Activated T-cell treated with anti-CD3 and anti-CD28 coated beads, Interleukin-2, amount 50 U/mL, for 24 hours (primary cell): ENCODE measurements at regions not wholly inside any gene's neighbourhood (a gene's known extent, or its start where the extent isn't known, plus 50 kb on each side); places are given as distances from the start of the nearest gene placed in this dataset.
"Not testable (repeated sequence)": the region's sequence is repeated elsewhere in the genome, so short reads cannot be mapped to it uniquely, and the experiment has no call there.

ENCODE experiments used
- DNase-seq: peaks from one replicate; pipeline ENCODE4 v3.0.0-alpha.2; 2020
- H3K27ac Mint-ChIP-seq: 2 replicates; pipeline ENCODE4 v1.8.0; 2020; ENCODE audit warnings: mild to moderate bottlenecking, mixed read lengths
- H3K27me3 Mint-ChIP-seq: 2 replicates; pipeline ENCODE4 v1.8.0; 2020; ENCODE audit warnings: mixed read lengths
- H3K36me3 Mint-ChIP-seq: 2 replicates; pipeline ENCODE4 v1.8.0; 2020; ENCODE audit warnings: low read depth, mixed read lengths
- H3K4me1 Mint-ChIP-seq: 2 replicates; pipeline ENCODE4 v1.8.0; 2020; ENCODE audit warnings: low read depth, mixed read lengths
- H3K4me3 Mint-ChIP-seq: 2 replicates; pipeline ENCODE4 v1.8.0; 2020; ENCODE audit warnings: mild to moderate bottlenecking, moderate library complexity, mixed read lengths
- H3K9me3 Mint-ChIP-seq: 2 replicates; pipeline ENCODE4 v1.8.0; 2020; ENCODE audit warnings: mixed read lengths

- Mint-ChIP-seq H3K9me3 (peaks cover 2% of the 10 kb centered on the region), H3K27ac (no peak overlapping the region), H3K36me3 (no peaks in the 10 kb centered on the region), H3K27me3 (peaks cover 4% of the 10 kb centered on the region), H3K4me3 (no peak overlapping the region), H3K4me1 (no peaks in the 10 kb centered on the region)
- no peak for DNase-seq
Measured at GRCh38 chrX:121655276-121655675, 607.9 kb downstream of the GLUD2 start.

- DNase-seq, result no peak
- Mint-ChIP-seq H3K27me3 (no peaks in the 10 kb centered on the region), H3K36me3 (no peaks in the 10 kb centered on the region), H3K27ac (no peak overlapping the region), H3K4me1 (no peaks in the 10 kb centered on the region), H3K4me3 (no peak overlapping the region), H3K9me3 (no peaks in the 10 kb centered on the region)
Measured at GRCh38 chrX:121666171-121666570, 618.8 kb downstream of the GLUD2 start.

- H3K36me3 Mint-ChIP-seq, result no peaks in the 10 kb centered on the region
- no peaks in the 10 kb centered on the region for H3K4me1 Mint-ChIP-seq
- H3K27me3 Mint-ChIP-seq, result no peaks in the 10 kb centered on the region
- DNase-seq, result no peak
- peaks cover 14% of the 10 kb centered on the region for H3K9me3 Mint-ChIP-seq
- H3K27ac Mint-ChIP-seq, result no peak overlapping the region
- no peak overlapping the region for H3K4me3 Mint-ChIP-seq
Measured at GRCh38 chrX:121671649-121672048, 624.2 kb downstream of the GLUD2 start.

GRCh38 chrX:121709236-121709635 lies 661.8 kb downstream of the GLUD2 start:
- not testable (repeated sequence) for H3K4me1 Mint-ChIP-seq, H3K4me3 Mint-ChIP-seq, H3K27ac Mint-ChIP-seq, H3K36me3 Mint-ChIP-seq, H3K27me3 Mint-ChIP-seq, DNase-seq
- peaks cover 22% of the 10 kb centered on the region for H3K9me3 Mint-ChIP-seq

- H3K4me1 Mint-ChIP-seq, result no peaks in the 10 kb centered on the region
- no peak overlapping the region for H3K4me3 Mint-ChIP-seq
- peaks cover 7% of the 10 kb centered on the region for H3K27me3 Mint-ChIP-seq
- no peak overlapping the region for H3K27ac Mint-ChIP-seq
- DNase-seq, result no peak
- no peaks in the 10 kb centered on the region for H3K9me3 Mint-ChIP-seq
- no peaks in the 10 kb centered on the region for H3K36me3 Mint-ChIP-seq
Measured at GRCh38 chrX:121733514-121733913, 686.1 kb downstream of the GLUD2 start.

- H3K4me1 Mint-ChIP-seq, result no peaks in the 10 kb centered on the region
- DNase-seq, result no peak
- H3K4me3 Mint-ChIP-seq, result no peak overlapping the region
- H3K9me3 Mint-ChIP-seq, result no peaks in the 10 kb centered on the region
- no peaks in the 10 kb centered on the region for H3K27me3 Mint-ChIP-seq
- no peak overlapping the region for H3K27ac Mint-ChIP-seq
- no peaks in the 10 kb centered on the region for H3K36me3 Mint-ChIP-seq
Measured at GRCh38 chrX:121746105-121746504, 698.7 kb downstream of the GLUD2 start.

GRCh38 chrX:121753602-121754001 lies 706.2 kb downstream of the GLUD2 start:
- H3K4me1 Mint-ChIP-seq, H3K9me3 Mint-ChIP-seq: not testable (repeated sequence)

GRCh38 chrX:121754301-121754700 lies 706.9 kb downstream of the GLUD2 start:
- Mint-ChIP-seq H3K27ac (no peak overlapping the region), H3K9me3 (peaks cover 3% of the 10 kb centered on the region), H3K36me3 (no peaks in the 10 kb centered on the region), H3K27me3 (peaks cover 7% of the 10 kb centered on the region), H3K4me1 (no peaks in the 10 kb centered on the region), H3K4me3 (no peak overlapping the region)
- no peak for DNase-seq

More at GRCh38 chrX:121753602-121754001, 706.2 kb downstream of the GLUD2 start:
- not testable (repeated sequence) for H3K27me3 Mint-ChIP-seq, H3K27ac Mint-ChIP-seq, H3K4me3 Mint-ChIP-seq, DNase-seq, H3K36me3 Mint-ChIP-seq

GRCh38 chrX:121755541-121755940 lies 708.1 kb downstream of the GLUD2 start:
- no peak for DNase-seq
- no peak overlapping the region for H3K4me3 Mint-ChIP-seq
- H3K9me3 Mint-ChIP-seq, result peaks cover 3% of the 10 kb centered on the region
- H3K27ac Mint-ChIP-seq, result no peak overlapping the region
- no peaks in the 10 kb centered on the region for H3K36me3 Mint-ChIP-seq
- peaks cover 7% of the 10 kb centered on the region for H3K27me3 Mint-ChIP-seq
- H3K4me1 Mint-ChIP-seq, result no peaks in the 10 kb centered on the region

- peaks cover under 1% of the 10 kb centered on the region for H3K27me3 Mint-ChIP-seq
- H3K36me3 Mint-ChIP-seq, result no peaks in the 10 kb centered on the region
- DNase-seq, result no peak
- no peak overlapping the region for H3K4me3 Mint-ChIP-seq
- H3K27ac Mint-ChIP-seq, result no peak overlapping the region
- H3K9me3 Mint-ChIP-seq, result no peaks in the 10 kb centered on the region
- no peaks in the 10 kb centered on the region for H3K4me1 Mint-ChIP-seq
Measured at GRCh38 chrX:121761845-121762244, 714.4 kb downstream of the GLUD2 start.

GRCh38 chrX:121763671-121764070 lies 716.3 kb downstream of the GLUD2 start:
- Mint-ChIP-seq H3K36me3 (no peaks in the 10 kb centered on the region), H3K4me1 (no peaks in the 10 kb centered on the region), H3K27ac (no peak overlapping the region), H3K9me3 (no peaks in the 10 kb centered on the region), H3K27me3 (no peaks in the 10 kb centered on the region), H3K4me3 (no peak overlapping the region)
- no peak for DNase-seq

- H3K4me1 Mint-ChIP-seq, H3K9me3 Mint-ChIP-seq, H3K27ac Mint-ChIP-seq, H3K4me3 Mint-ChIP-seq, H3K36me3 Mint-ChIP-seq, DNase-seq, H3K27me3 Mint-ChIP-seq: not testable (repeated sequence)
Measured at GRCh38 chrX:121768210-121768609, 720.8 kb downstream of the GLUD2 start.

- Mint-ChIP-seq H3K27me3 (peaks cover 2% of the 10 kb centered on the region), H3K4me1 (no peaks in the 10 kb centered on the region), H3K9me3 (no peaks in the 10 kb centered on the region), H3K36me3 (no peaks in the 10 kb centered on the region), H3K27ac (no peak overlapping the region), H3K4me3 (no peak overlapping the region)
- DNase-seq, result no peak
Measured at GRCh38 chrX:121781991-121782390, 734.6 kb downstream of the GLUD2 start.

- Mint-ChIP-seq H3K9me3 (no peaks in the 10 kb centered on the region), H3K36me3 (no peaks in the 10 kb centered on the region), H3K27ac (no peak overlapping the region), H3K27me3 (peaks cover 2% of the 10 kb centered on the region), H3K4me3 (no peak overlapping the region), H3K4me1 (no peaks in the 10 kb centered on the region)
- DNase-seq, result no peak
Measured at GRCh38 chrX:121782544-121782943, 735.1 kb downstream of the GLUD2 start.

GRCh38 chrX:121782976-121783375 lies 735.6 kb downstream of the GLUD2 start:
- H3K4me1 Mint-ChIP-seq, result no peaks in the 10 kb centered on the region
- H3K27me3 Mint-ChIP-seq, result peaks cover 2% of the 10 kb centered on the region
- no peak overlapping the region for H3K27ac Mint-ChIP-seq
- no peaks in the 10 kb centered on the region for H3K9me3 Mint-ChIP-seq
- no peak for DNase-seq
- no peaks in the 10 kb centered on the region for H3K36me3 Mint-ChIP-seq
- H3K4me3 Mint-ChIP-seq, result no peak overlapping the region

GRCh38 chrX:121802881-121803412 lies 755.5 kb downstream of the GLUD2 start:
- Mint-ChIP-seq H3K4me3 (no peak overlapping the region), H3K4me1 (no peaks in the 10 kb centered on the region), H3K27ac (no peak overlapping the region), H3K27me3 (no peaks in the 10 kb centered on the region), H3K9me3 (no peaks in the 10 kb centered on the region), H3K36me3 (no peaks in the 10 kb centered on the region)
- DNase-seq, result no peak
